ENCODE measurements at regions not wholly inside any gene's neighbourhood (a gene's known extent, or its start where the extent isn't known, plus 50 kb on each side); places are given as distances from the start of the nearest gene placed in this dataset.

GRCh38 chr6:97701801-97702200 lies 418.8 kb upstream of the MMS22L start:
- no peaks in the 10 kb centered on the region for H3K36me3 Mint-ChIP-seq (ENCODE audit: low read depth)
- H3K4me1 Mint-ChIP-seq, result no peaks in the 10 kb centered on the region
- no peak overlapping the region for H3K27ac Mint-ChIP-seq
- ChIA-PET POLR2A (no interaction called here), CTCF (no interaction called here)
- ATAC-seq (no peak), DNase-seq (no peak)
- no peak overlapping the region for H3K4me3 Mint-ChIP-seq
- H3K9me3 Mint-ChIP-seq (ENCODE audit: low read depth), result no peaks in the 10 kb centered on the region
- intact Hi-C loops (cut with DNase I, micrococcal nuclease), result no loop called here
- H3K27me3 Mint-ChIP-seq, result no peaks in the 10 kb centered on the region

- POLR2A ChIA-PET, result no interaction called here
Observed at GRCh38 chr6:97702248-97702647, 419.2 kb upstream of the MMS22L start.

GRCh38 chr6:97703661-97704060 lies 420.6 kb upstream of the MMS22L start:
- intact Hi-C loops (cut with DNase I, micrococcal nuclease), result no loop called here
- Mint-ChIP-seq H3K27me3 (no peaks in the 10 kb centered on the region), H3K4me1 (no peaks in the 10 kb centered on the region), H3K27ac (no peak overlapping the region), H3K4me3 (no peak overlapping the region), H3K9me3 (ENCODE audit: low read depth) (no peaks in the 10 kb centered on the region), H3K36me3 (ENCODE audit: low read depth) (no peaks in the 10 kb centered on the region)
- ATAC-seq, result no peak
- DNase-seq, result no peak
- ChIA-PET CTCF (no interaction called here), POLR2A (no interaction called here)

More at GRCh38 chr6:97702248-97702647, 419.2 kb upstream of the MMS22L start:
- no peaks in the 10 kb centered on the region for H3K27me3 Mint-ChIP-seq
- intact Hi-C loops (cut with DNase I, micrococcal nuclease), result no loop called here
- DNase-seq, result no peak
- no peak for ATAC-seq
- CTCF ChIA-PET, result interaction anchor here (0.8 kb wide), 1 partner anchor 9 kb away, joined by 4 read pairs; no protein-coding TSS in a partner anchor
- no peaks in the 10 kb centered on the region for H3K9me3 Mint-ChIP-seq (ENCODE audit: low read depth)
- no peaks in the 10 kb centered on the region for H3K36me3 Mint-ChIP-seq (ENCODE audit: low read depth)
- H3K4me1 Mint-ChIP-seq, result no peaks in the 10 kb centered on the region
- no peak overlapping the region for H3K4me3 Mint-ChIP-seq
- no peak overlapping the region for H3K27ac Mint-ChIP-seq

DNA sequence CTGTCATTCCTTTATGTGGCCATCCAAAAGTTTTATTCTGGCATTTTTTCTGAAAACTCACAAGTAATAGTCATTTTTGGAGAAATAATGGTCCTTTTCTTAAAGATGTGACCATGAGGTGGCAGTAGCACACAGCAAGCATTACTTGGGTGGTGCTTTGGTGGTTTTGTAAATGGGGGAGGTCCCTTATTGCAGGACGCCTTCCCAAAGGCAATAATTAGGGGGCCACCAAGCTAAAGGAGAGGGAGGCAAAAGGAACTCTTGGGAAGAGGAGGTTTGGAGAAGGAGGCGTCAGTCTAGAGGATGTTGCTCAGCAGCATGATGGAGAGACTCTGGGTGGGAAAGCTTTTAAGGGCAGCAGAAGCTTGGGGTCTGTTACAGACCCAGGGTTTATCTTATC lies 422.6 kb upstream of the MMS22L start:
- Mint-ChIP-seq H3K36me3 (ENCODE audit: low read depth) (no peaks in the 10 kb centered on the region), H3K27ac (no peak overlapping the region), H3K27me3 (no peaks in the 10 kb centered on the region), H3K9me3 (ENCODE audit: low read depth) (no peaks in the 10 kb centered on the region), H3K4me3 (no peak overlapping the region), H3K4me1 (no peaks in the 10 kb centered on the region)
- DNase-seq (no peak), ATAC-seq (no peak)
- POLR2A ChIA-PET, result no interaction called here
- CTCF ChIA-PET, result no interaction called here
- intact Hi-C loops (cut with DNase I, micrococcal nuclease), result loop anchor here (5.0 kb wide), 1 partner anchor 1142 kb away; no protein-coding TSS in a partner anchor

GRCh38 chr6:97712751-97713150 lies 429.7 kb upstream of the MMS22L start:
- POLR2A ChIA-PET, result no interaction called here
- H3K4me1 Mint-ChIP-seq, result no peaks in the 10 kb centered on the region
- ATAC-seq (no peak), DNase-seq (no peak)
- intact Hi-C loops (cut with DNase I, micrococcal nuclease), result no loop called here
- H3K9me3 Mint-ChIP-seq (ENCODE audit: low read depth), result peaks cover 2% of the 10 kb centered on the region
- no peaks in the 10 kb centered on the region for H3K36me3 Mint-ChIP-seq (ENCODE audit: low read depth)
- no peak overlapping the region for H3K4me3 Mint-ChIP-seq
- CTCF ChIA-PET, result interaction anchor here (1.4 kb wide), 1 partner anchor 10 kb away, joined by 3 read pairs; no protein-coding TSS in a partner anchor
- no peak overlapping the region for H3K27ac Mint-ChIP-seq
- H3K27me3 Mint-ChIP-seq, result no peaks in the 10 kb centered on the region

DNA sequence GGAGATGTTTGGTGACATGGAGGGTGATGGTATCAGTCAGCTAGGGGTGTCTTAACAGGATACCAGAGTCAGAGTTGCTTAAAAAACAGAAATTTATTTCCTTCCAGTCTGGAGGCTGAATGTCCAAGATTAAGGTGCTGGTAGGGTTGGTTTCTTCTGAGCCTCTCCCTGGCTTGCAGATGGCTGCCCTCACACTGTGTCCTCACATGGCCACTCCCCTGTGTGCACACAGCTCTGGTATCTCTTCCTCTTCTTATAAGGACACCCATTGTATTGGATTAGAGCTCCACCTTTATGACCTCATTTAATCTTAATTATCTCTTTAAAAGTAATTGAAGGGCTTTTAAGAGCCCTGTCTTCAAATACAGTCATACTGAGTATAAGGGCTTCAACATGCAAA lies 431.8 kb upstream of the MMS22L start:
- Mint-ChIP-seq H3K4me3 (no peak overlapping the region), H3K27ac (no peak overlapping the region), H3K27me3 (no peaks in the 10 kb centered on the region), H3K36me3 (ENCODE audit: low read depth) (no peaks in the 10 kb centered on the region), H3K4me1 (no peaks in the 10 kb centered on the region), H3K9me3 (ENCODE audit: low read depth) (peaks cover 2% of the 10 kb centered on the region)
- ChIA-PET POLR2A (no interaction called here), CTCF (no interaction called here)
- no peak for DNase-seq
- intact Hi-C loops (cut with DNase I, micrococcal nuclease), result no loop called here
- ATAC-seq, result no peak

GRCh38 chr6:97717086-97717485 lies 434.1 kb upstream of the MMS22L start:
- intact Hi-C loops (cut with DNase I, micrococcal nuclease), result no loop called here
- no peak overlapping the region for H3K4me3 Mint-ChIP-seq
- POLR2A ChIA-PET, result no interaction called here
- CTCF ChIA-PET, result no interaction called here
- H3K27me3 Mint-ChIP-seq, result no peaks in the 10 kb centered on the region
- no peaks in the 10 kb centered on the region for H3K4me1 Mint-ChIP-seq
- no peak overlapping the region for H3K27ac Mint-ChIP-seq
- ATAC-seq (no peak), DNase-seq (no peak)
- H3K36me3 Mint-ChIP-seq (ENCODE audit: low read depth), result no peaks in the 10 kb centered on the region
- H3K9me3 Mint-ChIP-seq (ENCODE audit: low read depth), result peaks cover 2% of the 10 kb centered on the region

- H3K27ac Mint-ChIP-seq, result no peak overlapping the region
- CTCF ChIA-PET, result no interaction called here
- peaks cover 2% of the 10 kb centered on the region for H3K9me3 Mint-ChIP-seq (ENCODE audit: low read depth)
- no peaks in the 10 kb centered on the region for H3K36me3 Mint-ChIP-seq (ENCODE audit: low read depth)
- DNase-seq (no peak), ATAC-seq (no peak)
- H3K27me3 Mint-ChIP-seq, result no peaks in the 10 kb centered on the region
- intact Hi-C loops (cut with DNase I, micrococcal nuclease), result no loop called here
- H3K4me3 Mint-ChIP-seq, result no peak overlapping the region
- POLR2A ChIA-PET, result no interaction called here
- no peaks in the 10 kb centered on the region for H3K4me1 Mint-ChIP-seq
Observed at GRCh38 chr6:97726378-97726777, 443.4 kb upstream of the MMS22L start.

GRCh38 chr6:97732045-97732444 lies 449.0 kb upstream of the MMS22L start:
- POLR2A ChIA-PET, result no interaction called here
- DNase-seq (no peak), ATAC-seq (no peak)
- Mint-ChIP-seq H3K4me3 (no peak overlapping the region), H3K36me3 (ENCODE audit: low read depth) (no peaks in the 10 kb centered on the region), H3K9me3 (ENCODE audit: low read depth) (peaks cover 4% of the 10 kb centered on the region), H3K27me3 (no peaks in the 10 kb centered on the region), H3K27ac (no peak overlapping the region), H3K4me1 (no peaks in the 10 kb centered on the region)
- CTCF ChIA-PET, result interaction anchor here (1.0 kb wide), 1 partner anchor 8 kb away, joined by 3 read pairs; no protein-coding TSS in a partner anchor
- intact Hi-C loops (cut with DNase I, micrococcal nuclease), result no loop called here

GRCh38 chr6:97757575-97757974 lies 474.6 kb upstream of the MMS22L start:
- ATAC-seq (no peak), DNase-seq (no peak)
- Mint-ChIP-seq H3K9me3 (ENCODE audit: low read depth) (no peaks in the 10 kb centered on the region), H3K27ac (no peak overlapping the region), H3K4me1 (no peaks in the 10 kb centered on the region), H3K36me3 (ENCODE audit: low read depth) (no peaks in the 10 kb centered on the region), H3K4me3 (no peak overlapping the region), H3K27me3 (no peaks in the 10 kb centered on the region)
- CTCF ChIA-PET, result no interaction called here
- intact Hi-C loops (cut with DNase I, micrococcal nuclease), result no loop called here
- POLR2A ChIA-PET, result no interaction called here

- no peak overlapping the region for H3K27ac Mint-ChIP-seq
- ChIA-PET POLR2A (no interaction called here), CTCF (interaction anchor here (1.2 kb wide), 1 partner anchor 19 kb away, joined by 3 read pairs; no protein-coding TSS in a partner anchor)
- H3K36me3 Mint-ChIP-seq (ENCODE audit: low read depth), result no peaks in the 10 kb centered on the region
- DNase-seq (no peak), ATAC-seq (no peak)
- intact Hi-C loops (cut with DNase I, micrococcal nuclease), result no loop called here
- no peak overlapping the region for H3K4me3 Mint-ChIP-seq
- no peaks in the 10 kb centered on the region for H3K9me3 Mint-ChIP-seq (ENCODE audit: low read depth)
- no peaks in the 10 kb centered on the region for H3K27me3 Mint-ChIP-seq
- H3K4me1 Mint-ChIP-seq, result no peaks in the 10 kb centered on the region
Observed at GRCh38 chr6:97765461-97765860, 482.4 kb upstream of the MMS22L start.

- Mint-ChIP-seq H3K4me1 (no peaks in the 10 kb centered on the region), H3K4me3 (no peak overlapping the region), H3K27me3 (no peaks in the 10 kb centered on the region), H3K27ac (no peak overlapping the region), H3K9me3 (ENCODE audit: low read depth) (no peaks in the 10 kb centered on the region), H3K36me3 (ENCODE audit: low read depth) (no peaks in the 10 kb centered on the region)
- no peak for ATAC-seq
- DNase-seq, result no peak
- ChIA-PET POLR2A (no interaction called here), CTCF (no interaction called here)
- intact Hi-C loops (cut with DNase I, micrococcal nuclease), result no loop called here
Observed at GRCh38 chr6:97771372-97771771, 488.4 kb upstream of the MMS22L start.

DNA sequence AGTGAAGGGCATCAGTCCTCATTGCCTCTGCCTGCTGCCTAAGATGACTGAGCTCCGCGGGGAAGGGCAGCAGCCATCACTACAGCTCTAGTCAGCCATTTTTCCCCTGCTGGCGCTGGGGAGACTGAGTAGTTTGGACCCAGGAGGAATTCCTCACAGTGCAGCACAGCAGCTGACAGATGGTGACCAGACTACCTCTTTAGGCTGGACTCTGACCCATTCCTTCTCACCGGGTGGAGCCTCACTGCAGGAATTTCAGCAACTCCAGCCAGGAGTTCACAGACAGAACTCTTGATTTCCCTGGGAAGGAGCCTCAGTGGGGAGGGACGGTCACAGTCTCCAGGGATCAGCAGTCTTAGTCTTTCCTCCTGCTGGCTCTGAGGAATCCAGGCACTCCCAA lies 492.0 kb upstream of the MMS22L start:
- Mint-ChIP-seq H3K4me1 (no peaks in the 10 kb centered on the region), H3K27ac (no peak overlapping the region), H3K4me3 (no peak overlapping the region), H3K9me3 (ENCODE audit: low read depth) (no peaks in the 10 kb centered on the region), H3K36me3 (ENCODE audit: low read depth) (no peaks in the 10 kb centered on the region), H3K27me3 (no peaks in the 10 kb centered on the region)
- intact Hi-C loops (cut with DNase I, micrococcal nuclease), result no loop called here
- ATAC-seq, result no peak
- no peak for DNase-seq
- POLR2A ChIA-PET, result no interaction called here
- CTCF ChIA-PET, result no interaction called here
